Chondrocyte (in vitro differentiated cells): ENCODE measurements at regions not wholly inside any gene's neighbourhood (a gene's known extent, or its start where the extent isn't known, plus 50 kb on each side); places are given as distances from the start of the nearest gene placed in this dataset.
A peak's percentile ranks its signal among the peaks of the same experiment; 100 is the strongest.

Experiments
- DNase-seq: peaks from one replicate; pipeline ENCODE4 v3.0.0; 2021; ENCODE audit warnings: mixed read lengths, low spot score
- H3K27ac Mint-ChIP-seq: one replicate; pipeline ENCODE4 v1.8.0; 2021; ENCODE audit warnings: mild to moderate bottlenecking, moderate library complexity, mixed read lengths; ENCODE audit not compliant: unreplicated experiment
- H3K27me3 Mint-ChIP-seq: 2 replicates; pipeline ENCODE4 v1.8.0; 2021; ENCODE audit warnings: low read depth, mixed read lengths
- H3K36me3 Mint-ChIP-seq: 2 replicates; pipeline ENCODE4 v1.8.0; 2021; ENCODE audit warnings: low read depth, mixed read lengths
- H3K4me1 Mint-ChIP-seq: 2 replicates; pipeline ENCODE4 v1.8.0; 2021; ENCODE audit warnings: low read depth, mild to moderate bottlenecking, mixed read lengths
- H3K4me3 Mint-ChIP-seq: one replicate; pipeline ENCODE4 v1.8.0; 2021; ENCODE audit warnings: mild to moderate bottlenecking, moderate library complexity, mixed read lengths; ENCODE audit not compliant: unreplicated experiment
- H3K9me3 Mint-ChIP-seq: 2 replicates; pipeline ENCODE4 v1.8.0; 2021; ENCODE audit warnings: low read depth, mixed read lengths
- CTCF ChIP-seq: fragments of 200-600 bp; sonication (generic); IDR thresholded peaks from 2 replicates; pipeline ENCODE4 v1.5.0; 2021; ENCODE audit warnings: antibody characterized with exemption, mild to moderate bottlenecking, moderate library complexity

- TF ChIP-seq CTCF: no peak
- peaks cover 39% of the 10 kb centered on the region for H3K27me3 Mint-ChIP-seq
- no peak overlapping the region for H3K4me3 Mint-ChIP-seq
- no peaks in the 10 kb centered on the region for H3K4me1 Mint-ChIP-seq
- H3K36me3 Mint-ChIP-seq: no peaks in the 10 kb centered on the region
- DNase-seq: peak; percentile 42
- no peaks in the 10 kb centered on the region for H3K9me3 Mint-ChIP-seq
- H3K27ac Mint-ChIP-seq: no peak overlapping the region
Measured at GRCh38 chr22:44394246-44395117, 81.7 kb upstream of the SHISAL1 start.

- no peak overlapping the region for H3K4me3 Mint-ChIP-seq
- no peaks in the 10 kb centered on the region for H3K36me3 Mint-ChIP-seq
- no peaks in the 10 kb centered on the region for H3K9me3 Mint-ChIP-seq
- H3K4me1 Mint-ChIP-seq: no peaks in the 10 kb centered on the region
- no peak for TF ChIP-seq CTCF
- peaks cover 47% of the 10 kb centered on the region for H3K27me3 Mint-ChIP-seq
- DNase-seq: peak; percentile 54
- no peak overlapping the region for H3K27ac Mint-ChIP-seq
Measured at GRCh38 chr22:44393066-44393465, 80.3 kb upstream of the SHISAL1 start.

GRCh38 chr22:44392446-44392921 is 79.7 kb upstream of the SHISAL1 start:
- H3K27ac Mint-ChIP-seq: no peak overlapping the region
- peaks cover 46% of the 10 kb centered on the region for H3K27me3 Mint-ChIP-seq
- H3K4me1 Mint-ChIP-seq: no peaks in the 10 kb centered on the region
- no peaks in the 10 kb centered on the region for H3K9me3 Mint-ChIP-seq
- no peak for TF ChIP-seq CTCF
- peak; percentile 67 for DNase-seq
- H3K4me3 Mint-ChIP-seq: no peak overlapping the region
- H3K36me3 Mint-ChIP-seq: no peaks in the 10 kb centered on the region

GRCh38 chr22:44391481-44392445 is 79.0 kb upstream of the SHISAL1 start:
- Mint-ChIP-seq H3K9me3 (no peaks in the 10 kb centered on the region), H3K27ac (no peak overlapping the region), H3K27me3 (peaks cover 47% of the 10 kb centered on the region), H3K4me1 (no peaks in the 10 kb centered on the region), H3K36me3 (no peaks in the 10 kb centered on the region), H3K4me3 (no peak overlapping the region)
- TF ChIP-seq CTCF: no peak
- peak; percentile 58 for DNase-seq

- Mint-ChIP-seq H3K27me3 (peaks cover 53% of the 10 kb centered on the region), H3K4me1 (no peaks in the 10 kb centered on the region), H3K9me3 (no peaks in the 10 kb centered on the region), H3K36me3 (no peaks in the 10 kb centered on the region), H3K27ac (no peak overlapping the region), H3K4me3 (no peak overlapping the region)
- peak; percentile 39 for DNase-seq
- no peak for TF ChIP-seq CTCF
Measured at GRCh38 chr22:44391015-44391414, 78.3 kb upstream of the SHISAL1 start.
